Esophagus (tissue), 2 donors: ENCODE measurements at regions not wholly inside any gene's neighbourhood (a gene's known extent, or its start where the extent isn't known, plus 50 kb on each side); places are given as distances from the start of the nearest gene placed in this dataset.

ENCODE experiments used
- H3K27ac ChIP-seq, 2 donors: one replicate each; pipeline ENCODE4 v1.5.1; 2013; ENCODE audit warnings: low read depth in 2 of 2, mild to moderate bottlenecking in 2 of 2, inconsistent platforms in 1 of 2, low read length in 1 of 2, moderate library complexity in 1 of 2
- H3K27me3 ChIP-seq, 2 donors: one replicate each; pipeline ENCODE4 v1.6.1; 2013; ENCODE audit warnings: low read length in 2 of 2, control low read depth in 1 of 2, mild to moderate bottlenecking in 1 of 2; ENCODE audit not compliant: insufficient read depth in 2 of 2, control insufficient read depth in 1 of 2
- H3K36me3 ChIP-seq, 2 donors: one replicate each; pipeline ENCODE4 v1.6.1; 2013; ENCODE audit warnings: low read length in 1 of 2; ENCODE audit not compliant: control insufficient read depth in 2 of 2, insufficient read depth in 2 of 2
- H3K4me1 ChIP-seq, 2 donors: one replicate each; pipeline ENCODE4 v1.6.1; 2013; ENCODE audit warnings: low read length in 1 of 2; ENCODE audit not compliant: control insufficient read depth in 2 of 2, insufficient read depth in 2 of 2
- H3K4me3 ChIP-seq, 2 donors: one replicate each; pipeline ENCODE4 v1.5.1; 2013; ENCODE audit warnings: low read length in 2 of 2, mild to moderate bottlenecking in 2 of 2, low read depth in 1 of 2, moderate library complexity in 1 of 2
- H3K9me3 ChIP-seq, 2 donors: one replicate each; pipeline ENCODE4 v1.6.1; 2013; ENCODE audit warnings: mild to moderate bottlenecking in 2 of 2, low read depth in 1 of 2, low read length in 1 of 2, moderate library complexity in 1 of 2; ENCODE audit not compliant: control insufficient read depth in 2 of 2, insufficient read depth in 1 of 2
- WGBS, 2 donors: extraction: QIAGEN DNeasy Blood & Tissue Kit; methylation state at CpG; one replicate each; pipeline ENCODE4 v1.1.7; 2013; 5-methylcytosine and 5-hydroxymethylcytosine counted together
- donor health status: healthy with polysubstance abuse.
- donor health status: Bipolar disorder and iron deficiency.

- Histone ChIP-seq H3K4me1 (no peaks in the 10 kb centered on the region), H3K4me3 (no peak overlapping the region), H3K27me3 (no peaks in the 10 kb centered on the region), H3K9me3 (no peaks in the 10 kb centered on the region), H3K27ac (no peak overlapping the region), H3K36me3 (no peaks in the 10 kb centered on the region)
Observed at GRCh38 chr4:179977378-179977777, 2265.8 kb upstream of the TENM3 start.

GRCh38 chr4:179981161-179981560 lies 2262.0 kb upstream of the TENM3 start:
- Histone ChIP-seq H3K4me1 (no peaks in the 10 kb centered on the region), H3K27me3 (no peaks in the 10 kb centered on the region), H3K36me3 (no peaks in the 10 kb centered on the region)

GRCh38 chr4:179989975-179990374 lies 2253.2 kb upstream of the TENM3 start:
- Histone ChIP-seq H3K9me3 (no peaks in the 10 kb centered on the region), H3K4me3 (no peak overlapping the region), H3K27me3 (no peaks in the 10 kb centered on the region), H3K4me1 (no peaks in the 10 kb centered on the region), H3K36me3 (no peaks in the 10 kb centered on the region), H3K27ac (no peak overlapping the region)
- WGBS, 2 donors = 74 to 83% methylated on average over 4 of the region's 4 CpGs

More at GRCh38 chr4:179981161-179981560, 2262.0 kb upstream of the TENM3 start:
- no peak overlapping the region for H3K4me3 ChIP-seq
- H3K27ac ChIP-seq = no peak overlapping the region
- no peaks in the 10 kb centered on the region for H3K9me3 ChIP-seq

- Histone ChIP-seq H3K9me3 (peaks cover 0 to 3% of the 10 kb centered on the region in 2 donors), H3K4me3 (no peak overlapping the region), H3K27ac (no peak overlapping the region), H3K36me3 (no peaks in the 10 kb centered on the region), H3K4me1 (no peaks in the 10 kb centered on the region), H3K27me3 (no peaks in the 10 kb centered on the region)
- WGBS, 2 donors = 69 to 81% methylated on average over 2 of the region's 2 CpGs
Observed at GRCh38 chr4:180009316-180009715, 2233.9 kb upstream of the TENM3 start.

GRCh38 chr4:180028682-180029081 lies 2214.5 kb upstream of the TENM3 start:
- Histone ChIP-seq H3K36me3 (no peaks in the 10 kb centered on the region), H3K4me1 (no peaks in the 10 kb centered on the region), H3K27ac (no peak overlapping the region), H3K4me3 (no peak overlapping the region), H3K9me3 (no peaks in the 10 kb centered on the region), H3K27me3 (no peaks in the 10 kb centered on the region)
- 55 to 61% methylated on average over 8 of the region's 8 CpGs for WGBS, 2 donors

GRCh38 chr4:180031330-180031729 lies 2211.9 kb upstream of the TENM3 start:
- Histone ChIP-seq H3K27me3 (no peaks in the 10 kb centered on the region), H3K4me1 (no peaks in the 10 kb centered on the region), H3K4me3 (no peak overlapping the region), H3K27ac (no peak overlapping the region), H3K36me3 (no peaks in the 10 kb centered on the region), H3K9me3 (no peaks in the 10 kb centered on the region)
- WGBS, 2 donors = 69% methylated on average over 1 of the region's 1 CpG

- H3K36me3 ChIP-seq = no peaks in the 10 kb centered on the region
- H3K9me3 ChIP-seq = no peaks in the 10 kb centered on the region
- H3K4me1 ChIP-seq = no peaks in the 10 kb centered on the region
- no peak overlapping the region for H3K4me3 ChIP-seq
- no peak overlapping the region for H3K27ac ChIP-seq
- H3K27me3 ChIP-seq = no peaks in the 10 kb centered on the region
- 60 to 63% methylated on average over 1 of the region's 1 CpG for WGBS, 2 donors
Observed at GRCh38 chr4:180041576-180041975, 2201.6 kb upstream of the TENM3 start.

- no peaks in the 10 kb centered on the region for H3K27me3 ChIP-seq
- no peak overlapping the region for H3K4me3 ChIP-seq
- H3K9me3 ChIP-seq = no peaks in the 10 kb centered on the region
- no peaks in the 10 kb centered on the region for H3K36me3 ChIP-seq
- WGBS, 2 donors = 52 to 57% methylated on average over 7 of the region's 7 CpGs
- no peak overlapping the region for H3K27ac ChIP-seq
- no peaks in the 10 kb centered on the region for H3K4me1 ChIP-seq
Observed at GRCh38 chr4:180052629-180053028, 2190.6 kb upstream of the TENM3 start.

- no peak overlapping the region for H3K4me3 ChIP-seq
- peaks cover 3 to 8% of the 10 kb centered on the region in 2 donors for H3K27me3 ChIP-seq
- H3K36me3 ChIP-seq = no peaks in the 10 kb centered on the region
- no peak overlapping the region for H3K27ac ChIP-seq
- no peaks in the 10 kb centered on the region for H3K9me3 ChIP-seq
- 78 to 87% methylated on average over 4 of the region's 4 CpGs for WGBS, 2 donors
- H3K4me1 ChIP-seq = peaks cover 0 to 6% of the 10 kb centered on the region in 2 donors
Observed at GRCh38 chr4:180054291-180054690, 2188.9 kb upstream of the TENM3 start.

GRCh38 chr4:180057299-180057721 lies 2185.9 kb upstream of the TENM3 start:
- Histone ChIP-seq H3K27ac (no peak overlapping the region), H3K9me3 (peaks cover 0 to 2% of the 10 kb centered on the region in 2 donors), H3K36me3 (no peaks in the 10 kb centered on the region), H3K4me3 (no peak overlapping the region), H3K27me3 (peaks cover 3 to 14% of the 10 kb centered on the region in 2 donors), H3K4me1 (peaks cover 3 to 8% of the 10 kb centered on the region in 2 donors)
- WGBS, 2 donors = 5 to 6% methylated on average over 8 of the region's 8 CpGs
